ENCODE measurements at regions not wholly inside any gene's neighbourhood (a gene's known extent, or its start where the extent isn't known, plus 50 kb on each side); places are given as distances from the start of the nearest gene placed in this dataset.

DNA sequence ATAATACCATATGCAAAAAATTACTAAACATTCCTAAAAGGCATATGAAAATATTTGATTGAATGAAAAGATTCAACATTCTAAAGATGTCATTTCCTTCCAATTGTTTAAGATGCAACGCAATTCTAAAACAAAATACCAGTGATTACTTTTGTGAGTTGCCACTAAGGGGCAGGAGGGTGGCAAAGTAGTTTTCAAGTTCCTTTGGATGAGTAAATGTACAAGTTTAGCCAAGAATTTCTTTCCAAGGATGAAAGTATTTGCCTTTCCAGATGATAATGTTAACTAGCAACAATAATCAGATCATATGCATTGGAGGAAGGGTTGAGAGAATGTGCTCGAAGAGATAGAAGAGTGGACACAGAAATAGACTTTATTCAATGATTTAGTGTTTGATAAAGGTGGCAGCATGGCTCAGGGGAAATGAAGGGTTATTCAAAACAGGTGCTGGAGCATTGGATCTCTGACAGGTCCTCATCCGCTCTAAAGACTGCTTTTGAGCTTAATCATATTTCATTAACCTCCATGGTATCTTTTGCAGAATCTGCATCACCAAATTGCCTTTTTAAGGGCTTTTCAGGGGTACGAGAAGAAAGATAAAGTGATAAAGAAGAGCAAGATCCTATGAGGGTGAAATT lies 678.5 kb upstream of the TBX3 start:
- no peak overlapping the region for H2AFZ ChIP-seq (ENCODE audit: low read depth, low read length, poor library complexity, severe bottlenecking)
- H3K9ac ChIP-seq (ENCODE audit: low read length), result no peak overlapping the region
- no peaks in the 10 kb centered on the region for H3K9me2 ChIP-seq (ENCODE audit: insufficient read depth)
- intact Hi-C loops (cut with micrococcal nuclease), result no loop called here
- H3K9me3 ChIP-seq (ENCODE audit: control insufficient read depth in 1 of 2, insufficient read depth in 1 of 2, low read depth in 1 of 2, low read length in 2 of 2), result no peaks in the 10 kb centered on the region
- H3K79me2 ChIP-seq (ENCODE audit: insufficient read depth, low read length), result no peaks in the 10 kb centered on the region
- ChIA-PET POLR2A (no interaction called here), RAD21 (ENCODE audit: low non-redundant PET in 1 of 2, low total read pairs in 2 of 2, uncharacterized antibody in 2 of 2, unreplicated experiment in 2 of 2) (no interaction called here), CTCF (no interaction called here)
- TF ChIP-seq SP1 (IDR thresholded peaks at IDR 0.05; ENCODE audit: low read depth) (no peak), CBX3 (IDR thresholded peaks at IDR 0.05; ENCODE audit: low read depth) (no peak), ZNF274 (IDR thresholded peaks at IDR 0.05; ENCODE audit: low read depth, low read length) (no peak), RAD21 (IDR thresholded peaks at IDR 0.05; ENCODE audit: low read depth) (peak; percentile 5; the same call in 1 of the 2 replicates), ZFX (IDR thresholded peaks at IDR 0.05) (no peak)
- TF ChIP-seq, protein P1, sequence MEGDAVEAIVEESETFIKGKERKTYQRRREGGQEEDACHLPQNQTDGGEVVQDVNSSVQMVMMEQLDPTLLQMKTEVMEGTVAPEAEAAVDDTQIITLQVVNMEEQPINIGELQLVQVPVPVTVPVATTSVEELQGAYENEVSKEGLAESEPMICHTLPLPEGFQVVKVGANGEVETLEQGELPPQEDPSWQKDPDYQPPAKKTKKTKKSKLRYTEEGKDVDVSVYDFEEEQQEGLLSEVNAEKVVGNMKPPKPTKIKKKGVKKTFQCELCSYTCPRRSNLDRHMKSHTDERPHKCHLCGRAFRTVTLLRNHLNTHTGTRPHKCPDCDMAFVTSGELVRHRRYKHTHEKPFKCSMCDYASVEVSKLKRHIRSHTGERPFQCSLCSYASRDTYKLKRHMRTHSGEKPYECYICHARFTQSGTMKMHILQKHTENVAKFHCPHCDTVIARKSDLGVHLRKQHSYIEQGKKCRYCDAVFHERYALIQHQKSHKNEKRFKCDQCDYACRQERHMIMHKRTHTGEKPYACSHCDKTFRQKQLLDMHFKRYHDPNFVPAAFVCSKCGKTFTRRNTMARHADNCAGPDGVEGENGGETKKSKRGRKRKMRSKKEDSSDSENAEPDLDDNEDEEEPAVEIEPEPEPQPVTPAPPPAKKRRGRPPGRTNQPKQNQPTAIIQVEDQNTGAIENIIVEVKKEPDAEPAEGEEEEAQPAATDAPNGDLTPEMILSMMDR (IDR thresholded peaks at IDR 0.05 in 2 of 3, conservative IDR thresholded peaks at IDR 0.05 in 1 of 3; ENCODE audit: borderline replicate concordance in 1 of 3, insufficient read depth in 1 of 3, low read depth in 2 of 3, low read length in 2 of 3), result 0 out of 6 replicates have a peak, but pooled peaks of 1 of the 3 experiments have one; percentile 15
- TF ChIP-seq, protein P2, sequence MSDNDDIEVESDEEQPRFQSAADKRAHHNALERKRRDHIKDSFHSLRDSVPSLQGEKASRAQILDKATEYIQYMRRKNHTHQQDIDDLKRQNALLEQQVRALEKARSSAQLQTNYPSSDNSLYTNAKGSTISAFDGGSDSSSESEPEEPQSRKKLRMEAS (IDR thresholded peaks at IDR 0.05), result no peak
- H3K4me1 ChIP-seq (ENCODE audit: control insufficient read depth in 1 of 2, insufficient read depth in 2 of 2, low read length in 2 of 2), result no peaks in the 10 kb centered on the region
- BruUV-seq (replicated peaks), result no TSS peak
- ATAC-seq (no peak), DNase-seq (ENCODE audit: low read depth, low spot score) (no peak)
- no peaks in the 10 kb centered on the region for H3K27me3 ChIP-seq (ENCODE audit: insufficient read depth, low read length)
- H3K4me2 ChIP-seq (ENCODE audit: low read length), result no peak overlapping the region
- H3K27ac ChIP-seq (ENCODE audit: low read depth, low read length), result no peak overlapping the region
- no peaks in the 10 kb centered on the region for H4K20me1 ChIP-seq (ENCODE audit: insufficient read depth)
- no peak overlapping the region for H3K4me3 ChIP-seq (replicated peaks in 1 of 2; ENCODE audit: low read depth in 1 of 2, low read length in 2 of 2)
- H3K36me3 ChIP-seq (ENCODE audit: control insufficient read depth in 1 of 2, insufficient read depth in 2 of 2, low read length in 2 of 2), result no peaks in the 10 kb centered on the region

DNA sequence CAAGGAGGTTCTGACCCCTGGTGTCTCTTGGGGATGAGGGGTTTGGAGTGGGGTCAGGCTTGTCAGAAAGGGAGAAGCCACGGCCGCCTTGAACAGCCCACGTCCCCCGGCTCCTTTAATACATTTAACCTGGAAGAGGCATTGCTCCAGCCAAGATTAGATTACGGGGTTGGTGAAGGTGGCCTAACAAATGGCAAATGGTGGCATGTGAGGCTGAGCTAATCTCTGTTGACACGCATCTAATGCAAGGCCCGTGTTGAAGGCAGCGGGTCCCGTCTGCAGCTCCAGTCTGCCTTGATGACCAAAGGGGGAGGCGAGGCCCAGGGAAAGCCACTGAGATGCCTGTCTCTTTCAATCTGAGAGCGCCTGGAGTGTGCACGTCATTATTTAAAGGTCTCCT lies 673.7 kb upstream of the TBX3 start:
- Histone ChIP-seq H3K27ac (ENCODE audit: low read depth, low read length) (no peak overlapping the region), H2AFZ (ENCODE audit: low read depth, low read length, poor library complexity, severe bottlenecking) (no peak overlapping the region), H3K4me3 (replicated peaks in 1 of 2; ENCODE audit: low read depth in 1 of 2, low read length in 2 of 2) (no peak overlapping the region), H3K9me2 (ENCODE audit: insufficient read depth) (no peaks in the 10 kb centered on the region), H3K4me1 (ENCODE audit: control insufficient read depth in 1 of 2, insufficient read depth in 2 of 2, low read length in 2 of 2) (peaks cover 0 to 15% of the 10 kb centered on the region in 2 experiments; a peak in 2 of 4 replicates), H3K4me2 (ENCODE audit: low read length) (no peak overlapping the region), H4K20me1 (ENCODE audit: insufficient read depth) (no peaks in the 10 kb centered on the region), H3K9ac (ENCODE audit: low read length) (no peak overlapping the region), H3K9me3 (ENCODE audit: control insufficient read depth in 1 of 2, insufficient read depth in 1 of 2, low read depth in 1 of 2, low read length in 2 of 2) (no peaks in the 10 kb centered on the region), H3K36me3 (ENCODE audit: control insufficient read depth in 1 of 2, insufficient read depth in 2 of 2, low read length in 2 of 2) (no peaks in the 10 kb centered on the region), H3K27me3 (ENCODE audit: insufficient read depth, low read length) (no peaks in the 10 kb centered on the region), H3K79me2 (ENCODE audit: insufficient read depth, low read length) (no peaks in the 10 kb centered on the region)
- POLR2A ChIA-PET, result no interaction called here
- BruUV-seq (replicated peaks), result no TSS peak
- DNase-seq (ENCODE audit: low read depth, low spot score) (no peak), ATAC-seq (no peak)
- CTCF ChIA-PET, result no interaction called here
- no peak for TF ChIP-seq SRF (IDR thresholded peaks at IDR 0.05; ENCODE audit: low read depth)
- RAD21 ChIA-PET (ENCODE audit: low non-redundant PET in 1 of 2, low total read pairs in 2 of 2, uncharacterized antibody in 2 of 2, unreplicated experiment in 2 of 2), result no interaction called here
- intact Hi-C loops (cut with micrococcal nuclease), result no loop called here

Measured in HCT116 (cell line).